ENCODE measurements at regions not wholly inside any gene's neighbourhood (a gene's known extent, or its start where the extent isn't known, plus 50 kb on each side); places are given as distances from the start of the nearest gene placed in this dataset.

DNA sequence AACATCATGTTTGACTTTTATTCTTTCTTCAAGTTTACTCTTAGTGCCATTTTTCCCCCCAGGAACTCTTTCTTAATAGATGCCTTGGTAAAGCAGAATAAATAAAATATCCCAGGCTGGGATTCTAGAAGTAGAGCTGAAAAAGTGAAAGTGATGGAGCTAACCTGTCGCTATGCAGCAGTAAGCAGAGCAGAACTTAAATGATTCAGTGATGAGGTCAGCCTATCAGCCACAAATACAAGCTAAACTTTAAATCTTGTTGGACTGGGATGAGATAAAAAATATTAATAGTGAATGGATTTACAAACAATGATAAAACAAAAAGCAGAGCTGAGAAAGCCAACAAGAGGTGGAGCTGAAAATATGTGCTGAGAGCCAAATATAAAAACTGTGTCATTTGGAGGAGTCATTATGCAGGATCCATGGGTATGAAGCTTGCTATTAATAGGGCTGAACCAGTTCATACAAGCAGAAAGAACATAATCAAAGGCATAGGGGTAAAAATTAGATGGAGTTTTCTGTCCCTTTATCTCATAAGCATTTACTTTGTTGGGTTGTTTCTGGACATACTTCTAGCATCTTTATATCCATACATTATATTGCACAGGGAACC is 877.8 kb downstream of the EPHA7 start:
- Mint-ChIP-seq H3K4me3 (ENCODE audit: unreplicated experiment) (no peak overlapping the region), H3K27me3 (ENCODE audit: unreplicated experiment) (no peaks in the 10 kb centered on the region), H3K36me3 (ENCODE audit: unreplicated experiment) (no peaks in the 10 kb centered on the region), H3K4me1 (ENCODE audit: unreplicated experiment) (peaks cover 18% of the 10 kb centered on the region), H3K27ac (ENCODE audit: unreplicated experiment) (no peak overlapping the region), H3K9me3 (ENCODE audit: unreplicated experiment) (no peaks in the 10 kb centered on the region)
- DNase-seq (ENCODE audit: extremely low spot score, unreplicated experiment) = no peak
- TF ChIP-seq, protein P1, sequence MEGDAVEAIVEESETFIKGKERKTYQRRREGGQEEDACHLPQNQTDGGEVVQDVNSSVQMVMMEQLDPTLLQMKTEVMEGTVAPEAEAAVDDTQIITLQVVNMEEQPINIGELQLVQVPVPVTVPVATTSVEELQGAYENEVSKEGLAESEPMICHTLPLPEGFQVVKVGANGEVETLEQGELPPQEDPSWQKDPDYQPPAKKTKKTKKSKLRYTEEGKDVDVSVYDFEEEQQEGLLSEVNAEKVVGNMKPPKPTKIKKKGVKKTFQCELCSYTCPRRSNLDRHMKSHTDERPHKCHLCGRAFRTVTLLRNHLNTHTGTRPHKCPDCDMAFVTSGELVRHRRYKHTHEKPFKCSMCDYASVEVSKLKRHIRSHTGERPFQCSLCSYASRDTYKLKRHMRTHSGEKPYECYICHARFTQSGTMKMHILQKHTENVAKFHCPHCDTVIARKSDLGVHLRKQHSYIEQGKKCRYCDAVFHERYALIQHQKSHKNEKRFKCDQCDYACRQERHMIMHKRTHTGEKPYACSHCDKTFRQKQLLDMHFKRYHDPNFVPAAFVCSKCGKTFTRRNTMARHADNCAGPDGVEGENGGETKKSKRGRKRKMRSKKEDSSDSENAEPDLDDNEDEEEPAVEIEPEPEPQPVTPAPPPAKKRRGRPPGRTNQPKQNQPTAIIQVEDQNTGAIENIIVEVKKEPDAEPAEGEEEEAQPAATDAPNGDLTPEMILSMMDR (IDR thresholded peaks at IDR 0.05) = no peak

DNA sequence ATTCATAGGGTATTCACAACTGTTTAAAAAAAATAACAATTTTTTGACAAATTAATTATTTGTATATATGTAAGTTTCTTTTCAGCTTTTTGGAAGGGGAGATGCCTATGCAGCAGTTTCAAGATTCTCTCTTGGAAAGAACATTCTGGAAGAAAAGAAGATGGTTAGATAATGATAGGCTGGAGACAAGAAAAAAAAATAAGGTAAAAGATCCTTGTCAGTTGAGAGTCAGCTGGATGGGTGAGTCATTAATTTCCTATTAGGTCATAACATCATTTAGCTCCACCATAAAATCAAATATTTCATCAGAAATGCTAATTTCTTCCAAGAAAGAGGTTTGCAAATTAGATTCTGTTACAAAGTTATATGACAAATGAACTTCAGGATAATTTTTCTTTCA is 880.4 kb downstream of the EPHA7 start:
- TF ChIP-seq, protein P1 (IDR thresholded peaks at IDR 0.05) = no peak
- no peak overlapping the region for H3K27ac Mint-ChIP-seq (ENCODE audit: unreplicated experiment)
- H3K4me3 Mint-ChIP-seq (ENCODE audit: unreplicated experiment) = no peak overlapping the region
- H3K36me3 Mint-ChIP-seq (ENCODE audit: unreplicated experiment) = no peaks in the 10 kb centered on the region
- no peaks in the 10 kb centered on the region for H3K9me3 Mint-ChIP-seq (ENCODE audit: unreplicated experiment)
- peaks cover 11% of the 10 kb centered on the region for H3K4me1 Mint-ChIP-seq (ENCODE audit: unreplicated experiment)
- H3K27me3 Mint-ChIP-seq (ENCODE audit: unreplicated experiment) = no peaks in the 10 kb centered on the region
- DNase-seq (ENCODE audit: extremely low spot score, unreplicated experiment) = no peak

GRCh38 chr6:92538275-92538674 is 881.1 kb downstream of the EPHA7 start:
- TF ChIP-seq, protein P1 (IDR thresholded peaks at IDR 0.05) = no peak
- Mint-ChIP-seq H3K27me3 (ENCODE audit: unreplicated experiment) (no peaks in the 10 kb centered on the region), H3K4me1 (ENCODE audit: unreplicated experiment) (peaks cover 11% of the 10 kb centered on the region), H3K36me3 (ENCODE audit: unreplicated experiment) (no peaks in the 10 kb centered on the region), H3K9me3 (ENCODE audit: unreplicated experiment) (no peaks in the 10 kb centered on the region), H3K4me3 (ENCODE audit: unreplicated experiment) (no peak overlapping the region), H3K27ac (ENCODE audit: unreplicated experiment) (no peak overlapping the region)
- DNase-seq (ENCODE audit: extremely low spot score, unreplicated experiment) = no peak

- H3K9me3 Mint-ChIP-seq (ENCODE audit: unreplicated experiment) = peaks cover 12% of the 10 kb centered on the region
- H3K4me1 Mint-ChIP-seq (ENCODE audit: unreplicated experiment) = peaks cover 9% of the 10 kb centered on the region
- H3K27me3 Mint-ChIP-seq (ENCODE audit: unreplicated experiment) = no peaks in the 10 kb centered on the region
- no peaks in the 10 kb centered on the region for H3K36me3 Mint-ChIP-seq (ENCODE audit: unreplicated experiment)
- no peak overlapping the region for H3K27ac Mint-ChIP-seq (ENCODE audit: unreplicated experiment)
- H3K4me3 Mint-ChIP-seq (ENCODE audit: unreplicated experiment) = no peak overlapping the region
- no peak for DNase-seq (ENCODE audit: extremely low spot score, unreplicated experiment)
- TF ChIP-seq, protein P1 (IDR thresholded peaks at IDR 0.05) = no peak
Observed at GRCh38 chr6:92534109-92534508, 885.2 kb downstream of the EPHA7 start.

GRCh38 chr6:92522589-92522988 is 896.8 kb downstream of the EPHA7 start:
- H3K27ac Mint-ChIP-seq (ENCODE audit: unreplicated experiment) = no peak overlapping the region
- peaks cover 36% of the 10 kb centered on the region for H3K9me3 Mint-ChIP-seq (ENCODE audit: unreplicated experiment)
- DNase-seq (ENCODE audit: extremely low spot score, unreplicated experiment) = no peak
- H3K4me3 Mint-ChIP-seq (ENCODE audit: unreplicated experiment) = no peak overlapping the region
- peaks cover 4% of the 10 kb centered on the region for H3K4me1 Mint-ChIP-seq (ENCODE audit: unreplicated experiment)
- H3K36me3 Mint-ChIP-seq (ENCODE audit: unreplicated experiment) = peaks cover 6% of the 10 kb centered on the region
- TF ChIP-seq, protein P1 (IDR thresholded peaks at IDR 0.05) = no peak
- no peaks in the 10 kb centered on the region for H3K27me3 Mint-ChIP-seq (ENCODE audit: unreplicated experiment)

All from osteocyte (in vitro differentiated cells).